Liver (tissue), 8 donors: ENCODE measurements at regions not wholly inside any gene's neighbourhood (a gene's known extent, or its start where the extent isn't known, plus 50 kb on each side); places are given as distances from the start of the nearest gene placed in this dataset.

Experiments used
- DNase-seq: peaks from one replicate; pipeline ENCODE4 v3.0.0-alpha.2; 2017; ENCODE audit warnings: low spot score
- H3K27ac ChIP-seq, 2 donors: one replicate each; pipeline ENCODE4 v1.7.0; 2013; ENCODE audit warnings: inconsistent platforms in 2 of 2, low read length in 2 of 2, control low read depth in 1 of 2, low read depth in 1 of 2, mild to moderate bottlenecking in 1 of 2
- H3K27me3 ChIP-seq, 4 donors: one replicate each; pipeline versions ENCODE4 v1.6.1 to v1.7.0; 2013; ENCODE audit warnings: low read length in 3 of 4, inconsistent platforms in 1 of 4, mild to moderate bottlenecking in 1 of 4, moderate library complexity in 1 of 4; ENCODE audit not compliant: control insufficient read depth in 4 of 4, insufficient read depth in 4 of 4
- H3K36me3 ChIP-seq, 4 donors: one replicate each; pipeline versions ENCODE4 v1.6.1 to v1.7.0; 2013; ENCODE audit warnings: low read length in 3 of 4, mild to moderate bottlenecking in 3 of 4, low read depth in 1 of 4, moderate library complexity in 1 of 4; ENCODE audit not compliant: control insufficient read depth in 4 of 4, insufficient read depth in 3 of 4
- H3K4me1 ChIP-seq, 4 donors: one replicate each; pipeline versions ENCODE4 v1.6.1 to v1.7.0; 2013; ENCODE audit warnings: low read length in 3 of 4, mild to moderate bottlenecking in 3 of 4, moderate library complexity in 1 of 4; ENCODE audit not compliant: control insufficient read depth in 4 of 4, insufficient read depth in 4 of 4
- H3K4me3 ChIP-seq, 3 donors: one replicate each; pipeline versions ENCODE4 v1.6.1 to v1.7.0; 2013; ENCODE audit warnings: low read length in 3 of 3, control low read depth in 1 of 3, low read depth in 1 of 3, mild to moderate bottlenecking in 1 of 3
- H3K9ac ChIP-seq, 2 donors: one replicate each; pipeline ENCODE4 v1.7.0; 2013; ENCODE audit warnings: low read length in 2 of 2, mild to moderate bottlenecking in 2 of 2, moderate library complexity in 2 of 2, control low read depth in 1 of 2, low read depth in 1 of 2
- H3K9me3 ChIP-seq, 4 donors: one replicate each; pipeline versions ENCODE4 v1.6.1 to v1.7.0; 2013; ENCODE audit warnings: low read length in 3 of 4; ENCODE audit not compliant: control insufficient read depth in 4 of 4
- EGR1 ChIP-seq, 2 donors: IDR thresholded peaks; 2 replicates each; pipeline ENCODE4 v1.6.1; 2016 to 2018; ENCODE audit warnings: antibody characterized with exemption in 2 of 2, low read depth in 2 of 2
- FOXA1 ChIP-seq: IDR thresholded peaks from 2 replicates; pipeline ENCODE4 v1.6.1; 2016; ENCODE audit warnings: antibody characterized with exemption
- FOXA2 ChIP-seq: IDR thresholded peaks from 2 replicates; pipeline ENCODE4 v1.6.1; 2016; ENCODE audit warnings: antibody characterized with exemption
- GABPA ChIP-seq, 2 donors: IDR thresholded peaks in 1 of 2; conservative IDR thresholded peaks in 1 of 2; 2 replicates each; pipeline ENCODE4 v1.6.1; 2016; ENCODE audit warnings: antibody characterized with exemption in 2 of 2, mild to moderate bottlenecking in 1 of 2, moderate library complexity in 1 of 2
- HNF4A ChIP-seq, 2 donors: conservative IDR thresholded peaks; 2 replicates each; pipeline ENCODE4 v1.6.1; 2016; ENCODE audit warnings: antibody characterized with exemption in 2 of 2, mild to moderate bottlenecking in 2 of 2
- HNF4G ChIP-seq: IDR thresholded peaks from 2 replicates; pipeline ENCODE4 v1.6.1; 2016; ENCODE audit warnings: antibody characterized with exemption
- JUND ChIP-seq, 2 donors: IDR thresholded peaks; 2 replicates each; pipeline ENCODE4 v1.6.1; 2016; ENCODE audit warnings: antibody characterized with exemption in 2 of 2
- NR2F2 ChIP-seq: IDR thresholded peaks from 2 replicates; pipeline ENCODE4 v1.6.1; 2016; ENCODE audit warnings: antibody characterized with exemption
- RAD21 ChIP-seq, 2 donors: IDR thresholded peaks; 2 replicates each; pipeline ENCODE4 v1.6.1; 2016; ENCODE audit warnings: antibody characterized with exemption in 2 of 2, mild to moderate bottlenecking in 2 of 2
- RXRA ChIP-seq, 2 donors: IDR thresholded peaks; 2 replicates each; pipeline ENCODE4 v1.6.1; 2017 to 2018; ENCODE audit warnings: antibody characterized with exemption in 2 of 2, mild to moderate bottlenecking in 1 of 2
- SP1 ChIP-seq: IDR thresholded peaks from 2 replicates; pipeline ENCODE4 v1.6.1; 2018; ENCODE audit warnings: antibody characterized with exemption, mild to moderate bottlenecking
- YY1 ChIP-seq: IDR thresholded peaks from 2 replicates; pipeline ENCODE4 v1.6.1; 2016; ENCODE audit warnings: antibody characterized with exemption, mild to moderate bottlenecking
- WGBS: extraction: QIAGEN DNeasy Blood & Tissue Kit; methylation state at CpG from one replicate; pipeline ENCODE4 v1.1.7; 2013; 5-methylcytosine and 5-hydroxymethylcytosine counted together
- TF ChIP-seq, protein P1 (sequence below): IDR thresholded peaks from 2 replicates; pipeline ENCODE4 v1.6.1; 2016; ENCODE audit warnings: antibody characterized with exemption
- TF ChIP-seq, protein P2 (sequence below): IDR thresholded peaks from 2 replicates; pipeline ENCODE4 v1.6.1; 2016; ENCODE audit warnings: antibody characterized with exemption, mild to moderate bottlenecking
- TF ChIP-seq, protein P3 (sequence below): IDR thresholded peaks from 2 replicates; pipeline ENCODE4 v1.6.1; 2016; ENCODE audit warnings: antibody characterized with exemption
- TF ChIP-seq, protein P4 (sequence below): IDR thresholded peaks from 2 replicates; pipeline ENCODE4 v1.6.1; 2016; ENCODE audit warnings: antibody characterized with exemption
- TF ChIP-seq, protein P5 (sequence below): fragments of 150-350 bp; IDR thresholded peaks from 2 replicates; pipeline ENCODE4 v1.5.1; 2017; ENCODE audit warnings: improper control_type of control experiment, low read depth, low read length; ENCODE audit not compliant: missing input control
- donor health status: healthy.
- donor health status: healthy.
- donor health status: healthy.
- donor health status: healthy.
- donor health status: healthy.

DNA sequence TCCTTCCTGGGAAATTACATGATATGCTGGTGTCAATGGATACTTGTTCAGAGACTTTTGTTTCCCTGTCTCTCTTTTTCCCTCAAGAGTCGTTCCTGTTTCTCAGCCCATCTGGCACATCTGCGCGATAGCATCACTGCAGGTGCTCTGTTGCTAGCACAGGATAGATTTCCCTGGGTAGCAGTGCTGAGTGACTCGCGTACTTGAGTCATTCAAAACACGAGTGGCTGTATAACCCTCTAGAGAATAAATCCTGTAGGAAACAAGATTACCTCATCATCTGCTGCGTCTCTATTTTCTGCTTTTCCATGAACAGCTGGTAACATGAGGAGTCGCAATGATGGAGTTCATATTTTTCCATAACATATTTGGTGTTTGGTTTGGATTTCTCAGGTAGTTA is 452.0 kb upstream of the FZD8 start (continued):
- TF ChIP-seq GABPA (IDR thresholded peaks at IDR 0.05 in 1 of 2, conservative IDR thresholded peaks at IDR 0.05 in 1 of 2) = no peak
- no peak for TF ChIP-seq FOXA1
- TF ChIP-seq FOXA2 = no peak
- TF ChIP-seq EGR1 (IDR thresholded peaks at IDR 0.05; ENCODE audit: low read depth in 2 of 2) = no peak

DNA sequence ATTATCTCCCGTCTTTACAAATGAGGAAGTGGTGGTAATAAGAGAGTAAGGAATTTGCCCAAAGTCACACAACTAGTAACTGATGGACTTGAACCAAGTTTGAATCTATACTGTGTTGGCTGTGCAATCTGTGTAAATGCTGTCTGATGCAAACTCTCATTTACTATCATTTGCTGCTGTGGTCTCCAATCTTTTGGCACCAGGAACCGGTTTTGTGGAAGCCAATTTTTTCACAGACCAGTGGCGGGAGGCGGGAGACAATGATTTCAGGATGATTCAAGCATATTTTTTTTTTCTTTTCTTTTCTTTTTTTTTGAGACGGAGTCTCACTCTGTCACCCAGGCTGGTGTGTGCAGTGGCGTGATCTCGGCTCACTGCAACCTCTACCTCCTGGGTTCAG is 450.0 kb upstream of the FZD8 start:
- TF ChIP-seq NR2F2 (no peak), JUND (IDR thresholded peaks at IDR 0.05) (no peak), RXRA (IDR thresholded peaks at IDR 0.05) (no peak), FOXA2 (no peak), SP1 (no peak)
- TF ChIP-seq, protein P1, sequence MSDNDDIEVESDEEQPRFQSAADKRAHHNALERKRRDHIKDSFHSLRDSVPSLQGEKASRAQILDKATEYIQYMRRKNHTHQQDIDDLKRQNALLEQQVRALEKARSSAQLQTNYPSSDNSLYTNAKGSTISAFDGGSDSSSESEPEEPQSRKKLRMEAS = no peak
- Histone ChIP-seq H3K27ac (no peak overlapping the region), H3K9me3 (no peaks in the 10 kb centered on the region), H3K9ac (no peak overlapping the region), H3K4me3 (no peak overlapping the region), H3K27me3 (no peaks in the 10 kb centered on the region), H3K4me1 (no peaks in the 10 kb centered on the region), H3K36me3 (no peaks in the 10 kb centered on the region)
- no peak for DNase-seq
- 85% methylated on average over 7 of the region's 7 CpGs for WGBS

DNA sequence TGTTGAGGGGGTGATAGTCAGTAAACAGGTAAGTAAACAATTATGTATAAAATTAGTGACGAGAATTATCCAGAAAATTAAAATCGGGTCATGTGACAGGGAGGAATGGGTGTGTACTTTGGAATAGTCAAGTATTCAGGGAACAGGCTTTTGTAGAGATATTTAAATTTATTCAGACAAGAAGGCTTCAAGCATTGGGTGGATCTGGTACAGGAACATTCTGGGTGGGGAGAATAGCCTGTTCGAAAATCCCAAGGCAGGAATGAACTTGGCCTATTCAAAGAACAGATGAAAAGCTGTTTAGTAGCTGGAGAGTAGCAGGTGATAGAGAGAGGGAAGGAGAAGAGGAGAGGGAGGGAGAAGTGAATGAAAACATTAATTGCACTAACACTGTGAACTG is 448.9 kb upstream of the FZD8 start:
- no peaks in the 10 kb centered on the region for H3K4me1 ChIP-seq
- no peaks in the 10 kb centered on the region for H3K36me3 ChIP-seq
- H3K27me3 ChIP-seq = no peaks in the 10 kb centered on the region
- DNase-seq = no peak
- H3K9ac ChIP-seq = no peak overlapping the region
- TF ChIP-seq, protein P2, sequence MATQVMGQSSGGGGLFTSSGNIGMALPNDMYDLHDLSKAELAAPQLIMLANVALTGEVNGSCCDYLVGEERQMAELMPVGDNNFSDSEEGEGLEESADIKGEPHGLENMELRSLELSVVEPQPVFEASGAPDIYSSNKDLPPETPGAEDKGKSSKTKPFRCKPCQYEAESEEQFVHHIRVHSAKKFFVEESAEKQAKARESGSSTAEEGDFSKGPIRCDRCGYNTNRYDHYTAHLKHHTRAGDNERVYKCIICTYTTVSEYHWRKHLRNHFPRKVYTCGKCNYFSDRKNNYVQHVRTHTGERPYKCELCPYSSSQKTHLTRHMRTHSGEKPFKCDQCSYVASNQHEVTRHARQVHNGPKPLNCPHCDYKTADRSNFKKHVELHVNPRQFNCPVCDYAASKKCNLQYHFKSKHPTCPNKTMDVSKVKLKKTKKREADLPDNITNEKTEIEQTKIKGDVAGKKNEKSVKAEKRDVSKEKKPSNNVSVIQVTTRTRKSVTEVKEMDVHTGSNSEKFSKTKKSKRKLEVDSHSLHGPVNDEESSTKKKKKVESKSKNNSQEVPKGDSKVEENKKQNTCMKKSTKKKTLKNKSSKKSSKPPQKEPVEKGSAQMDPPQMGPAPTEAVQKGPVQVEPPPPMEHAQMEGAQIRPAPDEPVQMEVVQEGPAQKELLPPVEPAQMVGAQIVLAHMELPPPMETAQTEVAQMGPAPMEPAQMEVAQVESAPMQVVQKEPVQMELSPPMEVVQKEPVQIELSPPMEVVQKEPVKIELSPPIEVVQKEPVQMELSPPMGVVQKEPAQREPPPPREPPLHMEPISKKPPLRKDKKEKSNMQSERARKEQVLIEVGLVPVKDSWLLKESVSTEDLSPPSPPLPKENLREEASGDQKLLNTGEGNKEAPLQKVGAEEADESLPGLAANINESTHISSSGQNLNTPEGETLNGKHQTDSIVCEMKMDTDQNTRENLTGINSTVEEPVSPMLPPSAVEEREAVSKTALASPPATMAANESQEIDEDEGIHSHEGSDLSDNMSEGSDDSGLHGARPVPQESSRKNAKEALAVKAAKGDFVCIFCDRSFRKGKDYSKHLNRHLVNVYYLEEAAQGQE = no peak
- TF ChIP-seq SP1 = no peak
- TF ChIP-seq FOXA1 = no peak
- TF ChIP-seq, protein P3, sequence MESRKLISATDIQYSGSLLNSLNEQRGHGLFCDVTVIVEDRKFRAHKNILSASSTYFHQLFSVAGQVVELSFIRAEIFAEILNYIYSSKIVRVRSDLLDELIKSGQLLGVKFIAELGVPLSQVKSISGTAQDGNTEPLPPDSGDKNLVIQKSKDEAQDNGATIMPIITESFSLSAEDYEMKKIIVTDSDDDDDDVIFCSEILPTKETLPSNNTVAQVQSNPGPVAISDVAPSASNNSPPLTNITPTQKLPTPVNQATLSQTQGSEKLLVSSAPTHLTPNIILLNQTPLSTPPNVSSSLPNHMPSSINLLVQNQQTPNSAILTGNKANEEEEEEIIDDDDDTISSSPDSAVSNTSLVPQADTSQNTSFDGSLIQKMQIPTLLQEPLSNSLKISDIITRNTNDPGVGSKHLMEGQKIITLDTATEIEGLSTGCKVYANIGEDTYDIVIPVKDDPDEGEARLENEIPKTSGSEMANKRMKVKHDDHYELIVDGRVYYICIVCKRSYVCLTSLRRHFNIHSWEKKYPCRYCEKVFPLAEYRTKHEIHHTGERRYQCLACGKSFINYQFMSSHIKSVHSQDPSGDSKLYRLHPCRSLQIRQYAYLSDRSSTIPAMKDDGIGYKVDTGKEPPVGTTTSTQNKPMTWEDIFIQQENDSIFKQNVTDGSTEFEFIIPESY = no peak
- TF ChIP-seq, protein P4, sequence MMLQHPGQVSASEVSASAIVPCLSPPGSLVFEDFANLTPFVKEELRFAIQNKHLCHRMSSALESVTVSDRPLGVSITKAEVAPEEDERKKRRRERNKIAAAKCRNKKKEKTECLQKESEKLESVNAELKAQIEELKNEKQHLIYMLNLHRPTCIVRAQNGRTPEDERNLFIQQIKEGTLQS = no peak
- no peak for TF ChIP-seq HNF4A (conservative IDR thresholded peaks at IDR 0.05)
- no peak for TF ChIP-seq JUND (IDR thresholded peaks at IDR 0.05)
- TF ChIP-seq, protein P1 = no peak
- TF ChIP-seq GABPA (IDR thresholded peaks at IDR 0.05 in 1 of 2, conservative IDR thresholded peaks at IDR 0.05 in 1 of 2) = no peak
- no peak for TF ChIP-seq EGR1 (IDR thresholded peaks at IDR 0.05; ENCODE audit: low read depth in 2 of 2)
- TF ChIP-seq FOXA2 = no peak
- no peak for TF ChIP-seq NR2F2
- TF ChIP-seq HNF4G = no peak
- no peak for TF ChIP-seq RAD21 (IDR thresholded peaks at IDR 0.05)
- TF ChIP-seq, protein P5, sequence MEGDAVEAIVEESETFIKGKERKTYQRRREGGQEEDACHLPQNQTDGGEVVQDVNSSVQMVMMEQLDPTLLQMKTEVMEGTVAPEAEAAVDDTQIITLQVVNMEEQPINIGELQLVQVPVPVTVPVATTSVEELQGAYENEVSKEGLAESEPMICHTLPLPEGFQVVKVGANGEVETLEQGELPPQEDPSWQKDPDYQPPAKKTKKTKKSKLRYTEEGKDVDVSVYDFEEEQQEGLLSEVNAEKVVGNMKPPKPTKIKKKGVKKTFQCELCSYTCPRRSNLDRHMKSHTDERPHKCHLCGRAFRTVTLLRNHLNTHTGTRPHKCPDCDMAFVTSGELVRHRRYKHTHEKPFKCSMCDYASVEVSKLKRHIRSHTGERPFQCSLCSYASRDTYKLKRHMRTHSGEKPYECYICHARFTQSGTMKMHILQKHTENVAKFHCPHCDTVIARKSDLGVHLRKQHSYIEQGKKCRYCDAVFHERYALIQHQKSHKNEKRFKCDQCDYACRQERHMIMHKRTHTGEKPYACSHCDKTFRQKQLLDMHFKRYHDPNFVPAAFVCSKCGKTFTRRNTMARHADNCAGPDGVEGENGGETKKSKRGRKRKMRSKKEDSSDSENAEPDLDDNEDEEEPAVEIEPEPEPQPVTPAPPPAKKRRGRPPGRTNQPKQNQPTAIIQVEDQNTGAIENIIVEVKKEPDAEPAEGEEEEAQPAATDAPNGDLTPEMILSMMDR = no peak
- TF ChIP-seq YY1 = no peak
- WGBS = 92% methylated on average over 3 of the region's 3 CpGs
- H3K27ac ChIP-seq = no peak overlapping the region
- H3K9me3 ChIP-seq = no peaks in the 10 kb centered on the region
- no peak overlapping the region for H3K4me3 ChIP-seq
